Endothelial cell (in vitro differentiated cells): ENCODE measurements at regions not wholly inside any gene's neighbourhood (a gene's known extent, or its start where the extent isn't known, plus 50 kb on each side); places are given as distances from the start of the nearest gene placed in this dataset.

Experiments
- DNase-seq: peaks from one replicate; pipeline ENCODE4 v3.0.0; 2021; ENCODE audit warnings: low spot score
- H3K27ac Mint-ChIP-seq: one replicate; pipeline ENCODE4 v1.8.0; 2021; ENCODE audit warnings: mixed read lengths, inconsistent platforms; ENCODE audit not compliant: unreplicated experiment
- H3K27me3 Mint-ChIP-seq: one replicate; pipeline ENCODE4 v1.8.0; 2021; ENCODE audit warnings: mild to moderate bottlenecking, moderate library complexity, mixed read lengths, inconsistent platforms; ENCODE audit not compliant: unreplicated experiment
- H3K36me3 Mint-ChIP-seq: one replicate; pipeline ENCODE4 v1.8.0; 2021; ENCODE audit warnings: mild to moderate bottlenecking, low read depth, mixed read lengths, inconsistent platforms; ENCODE audit not compliant: unreplicated experiment
- H3K4me1 Mint-ChIP-seq: one replicate; pipeline ENCODE4 v1.8.0; 2021; ENCODE audit warnings: mild to moderate bottlenecking, mixed read lengths, inconsistent platforms; ENCODE audit not compliant: unreplicated experiment
- H3K4me3 Mint-ChIP-seq: one replicate; pipeline ENCODE4 v1.8.0; 2021; ENCODE audit warnings: mild to moderate bottlenecking, mixed read lengths, inconsistent platforms; ENCODE audit not compliant: unreplicated experiment
- H3K9me3 Mint-ChIP-seq: one replicate; pipeline ENCODE4 v1.8.0; 2021; ENCODE audit warnings: mixed read lengths, inconsistent platforms; ENCODE audit not compliant: unreplicated experiment
- TF ChIP-seq, protein P1 (sequence below): fragments of 200-600 bp; sonication (generic); IDR thresholded peaks from one replicate; pipeline ENCODE4 v1.5.0; 2021; ENCODE audit warnings: antibody characterized with exemption; ENCODE audit not compliant: unreplicated experiment

DNA sequence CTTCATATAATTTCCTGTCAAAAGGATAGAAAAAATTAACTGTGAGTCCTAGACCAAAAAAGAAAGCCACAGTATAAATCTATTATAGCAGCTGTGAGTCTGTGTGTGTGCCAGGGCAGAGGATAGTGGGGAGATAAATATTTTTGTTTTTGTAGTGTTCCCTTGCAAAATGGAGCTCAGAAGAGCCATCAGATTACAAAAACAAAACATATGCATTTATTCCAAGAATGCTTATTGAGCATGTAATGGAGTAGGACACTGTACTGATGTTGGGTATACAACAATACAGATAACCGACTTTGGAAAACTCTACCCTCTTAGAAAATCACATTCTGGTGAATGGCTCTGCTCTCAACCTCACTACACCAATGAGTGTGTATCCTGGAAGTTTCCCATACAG, 111.0 kb downstream of the DMAC1 start:
- no peak for DNase-seq
- Mint-ChIP-seq H3K4me3 (no peak overlapping the region), H3K27me3 (no peaks in the 10 kb centered on the region), H3K27ac (no peak overlapping the region), H3K9me3 (no peaks in the 10 kb centered on the region), H3K36me3 (no peaks in the 10 kb centered on the region), H3K4me1 (peaks cover 6% of the 10 kb centered on the region)
- TF ChIP-seq, protein P1, sequence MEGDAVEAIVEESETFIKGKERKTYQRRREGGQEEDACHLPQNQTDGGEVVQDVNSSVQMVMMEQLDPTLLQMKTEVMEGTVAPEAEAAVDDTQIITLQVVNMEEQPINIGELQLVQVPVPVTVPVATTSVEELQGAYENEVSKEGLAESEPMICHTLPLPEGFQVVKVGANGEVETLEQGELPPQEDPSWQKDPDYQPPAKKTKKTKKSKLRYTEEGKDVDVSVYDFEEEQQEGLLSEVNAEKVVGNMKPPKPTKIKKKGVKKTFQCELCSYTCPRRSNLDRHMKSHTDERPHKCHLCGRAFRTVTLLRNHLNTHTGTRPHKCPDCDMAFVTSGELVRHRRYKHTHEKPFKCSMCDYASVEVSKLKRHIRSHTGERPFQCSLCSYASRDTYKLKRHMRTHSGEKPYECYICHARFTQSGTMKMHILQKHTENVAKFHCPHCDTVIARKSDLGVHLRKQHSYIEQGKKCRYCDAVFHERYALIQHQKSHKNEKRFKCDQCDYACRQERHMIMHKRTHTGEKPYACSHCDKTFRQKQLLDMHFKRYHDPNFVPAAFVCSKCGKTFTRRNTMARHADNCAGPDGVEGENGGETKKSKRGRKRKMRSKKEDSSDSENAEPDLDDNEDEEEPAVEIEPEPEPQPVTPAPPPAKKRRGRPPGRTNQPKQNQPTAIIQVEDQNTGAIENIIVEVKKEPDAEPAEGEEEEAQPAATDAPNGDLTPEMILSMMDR, result no peak

DNA sequence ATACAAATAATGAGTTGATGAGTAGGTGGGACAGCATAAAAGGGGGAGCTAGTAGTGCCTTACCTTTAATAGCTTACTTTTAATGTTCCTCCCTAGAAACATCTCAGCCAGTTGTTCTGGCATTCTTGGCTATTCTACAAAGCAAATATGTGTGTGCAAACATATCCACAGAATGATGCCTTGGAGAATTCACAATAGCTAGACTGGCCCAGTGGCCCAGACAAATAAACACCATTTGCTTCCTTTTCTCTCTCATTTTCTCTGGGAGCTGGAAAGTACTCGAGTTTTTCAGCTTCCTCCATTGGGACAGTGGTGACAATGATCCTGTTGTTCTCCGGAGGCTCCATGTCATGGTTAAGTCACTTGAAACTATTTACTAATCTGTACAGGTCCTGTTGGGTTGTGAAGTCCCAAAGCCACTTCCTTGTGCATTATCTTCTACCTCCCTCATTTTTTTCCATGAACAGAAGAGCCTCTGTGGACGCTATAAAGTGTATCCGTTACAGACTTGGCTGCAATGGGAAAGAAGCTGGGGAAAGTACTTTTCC, 122.9 kb downstream of the DMAC1 start:
- Mint-ChIP-seq H3K4me1 (peaks cover 4% of the 10 kb centered on the region), H3K36me3 (no peaks in the 10 kb centered on the region), H3K27ac (no peak overlapping the region), H3K27me3 (no peaks in the 10 kb centered on the region), H3K9me3 (no peaks in the 10 kb centered on the region), H3K4me3 (no peak overlapping the region)
- TF ChIP-seq, protein P1, result no peak
- no peak for DNase-seq

DNA sequence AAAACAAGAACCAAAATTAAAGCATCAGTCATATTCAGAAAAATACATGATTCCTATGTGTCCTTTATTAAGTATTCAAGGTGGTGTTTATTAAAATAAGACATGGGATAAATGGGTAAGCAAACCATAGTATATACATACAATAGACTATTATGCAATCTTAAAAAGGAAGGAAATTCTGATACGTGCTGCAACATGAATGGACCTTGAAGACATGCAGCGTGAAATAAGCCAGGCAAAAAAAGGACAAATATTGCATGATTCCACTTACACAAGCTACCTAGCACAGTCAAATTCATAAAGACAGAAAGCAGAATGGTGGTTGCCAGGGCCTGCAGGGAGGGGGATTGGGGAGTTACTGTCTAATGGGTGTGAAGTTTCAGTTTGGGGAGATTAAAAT, 127.7 kb downstream of the DMAC1 start:
- no peak for DNase-seq
- H3K4me1 Mint-ChIP-seq, result peaks cover 7% of the 10 kb centered on the region
- TF ChIP-seq, protein P1, result no peak
- H3K27me3 Mint-ChIP-seq, result no peaks in the 10 kb centered on the region
- H3K9me3 Mint-ChIP-seq, result no peaks in the 10 kb centered on the region
- H3K36me3 Mint-ChIP-seq, result no peaks in the 10 kb centered on the region
- no peak overlapping the region for H3K4me3 Mint-ChIP-seq
- no peak overlapping the region for H3K27ac Mint-ChIP-seq

DNA sequence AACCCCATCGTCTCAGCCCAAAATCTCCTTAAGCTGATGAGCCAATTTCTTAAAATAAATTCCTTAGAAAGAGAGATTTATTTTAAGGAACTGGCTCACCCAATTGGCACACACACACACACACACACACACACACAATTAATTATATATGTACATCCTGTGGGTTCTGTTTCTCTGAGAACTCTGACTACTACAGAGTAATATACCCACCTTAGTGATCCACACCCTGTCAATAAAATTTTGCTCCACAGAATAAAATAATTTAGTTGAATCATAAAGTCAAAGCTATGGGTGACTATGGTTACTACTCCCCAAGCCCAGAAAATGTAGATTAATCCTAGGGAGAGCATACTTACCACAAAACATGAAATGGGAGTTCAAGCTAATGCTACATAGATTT, 131.0 kb downstream of the DMAC1 start:
- Mint-ChIP-seq H3K4me3 (no peak overlapping the region), H3K27me3 (no peaks in the 10 kb centered on the region), H3K9me3 (no peaks in the 10 kb centered on the region), H3K4me1 (peaks cover 15% of the 10 kb centered on the region), H3K27ac (no peak overlapping the region), H3K36me3 (no peaks in the 10 kb centered on the region)
- TF ChIP-seq, protein P1, result no peak
- DNase-seq, result no peak

DNA sequence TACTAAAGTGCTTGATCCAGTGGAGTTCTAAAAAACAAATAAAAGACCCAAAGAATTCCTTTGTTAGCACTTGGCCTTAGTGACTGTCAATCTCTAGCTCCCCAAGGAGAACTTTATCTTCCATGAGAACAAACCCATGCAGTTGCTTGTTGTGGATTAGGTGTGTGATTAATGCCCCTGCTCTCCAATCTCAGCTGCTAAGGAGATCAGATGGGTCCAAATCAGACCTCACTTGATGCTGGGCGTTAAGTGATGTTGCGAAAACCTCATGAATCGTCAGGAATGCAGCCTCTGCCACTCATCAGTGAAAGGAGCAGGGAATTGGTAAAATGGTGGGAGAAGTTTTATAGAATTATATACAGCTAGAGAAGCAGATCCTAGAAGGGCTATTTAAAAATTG, 133.7 kb downstream of the DMAC1 start:
- Mint-ChIP-seq H3K27ac (no peak overlapping the region), H3K4me1 (peaks cover 11% of the 10 kb centered on the region), H3K4me3 (no peak overlapping the region), H3K36me3 (no peaks in the 10 kb centered on the region), H3K9me3 (no peaks in the 10 kb centered on the region), H3K27me3 (no peaks in the 10 kb centered on the region)
- TF ChIP-seq, protein P1, result no peak
- DNase-seq, result no peak
